ENCODE measurements at regions not wholly inside any gene's neighbourhood (a gene's known extent, or its start where the extent isn't known, plus 50 kb on each side); places are given as distances from the start of the nearest gene placed in this dataset.

DNA sequence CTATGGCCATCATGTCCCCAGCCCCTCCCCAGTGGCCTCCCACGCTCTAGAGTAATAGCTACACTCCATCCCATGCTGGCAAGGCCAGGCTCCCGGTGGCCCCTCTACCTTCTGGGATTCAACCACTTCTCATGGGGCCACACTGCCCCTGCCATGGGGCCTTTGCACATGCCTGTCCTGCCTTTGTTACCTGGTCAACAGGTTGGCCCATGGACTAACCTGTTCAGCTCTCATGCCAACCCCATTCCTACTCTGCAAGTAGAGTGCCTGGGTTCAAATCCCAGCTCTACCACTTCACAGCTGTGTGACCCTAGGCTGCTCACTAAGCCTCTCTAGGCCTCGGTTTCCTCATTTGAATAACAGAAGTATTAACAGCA lies 98.5 kb downstream of the RFLNA start:
- no peak for DNase-seq

DNA sequence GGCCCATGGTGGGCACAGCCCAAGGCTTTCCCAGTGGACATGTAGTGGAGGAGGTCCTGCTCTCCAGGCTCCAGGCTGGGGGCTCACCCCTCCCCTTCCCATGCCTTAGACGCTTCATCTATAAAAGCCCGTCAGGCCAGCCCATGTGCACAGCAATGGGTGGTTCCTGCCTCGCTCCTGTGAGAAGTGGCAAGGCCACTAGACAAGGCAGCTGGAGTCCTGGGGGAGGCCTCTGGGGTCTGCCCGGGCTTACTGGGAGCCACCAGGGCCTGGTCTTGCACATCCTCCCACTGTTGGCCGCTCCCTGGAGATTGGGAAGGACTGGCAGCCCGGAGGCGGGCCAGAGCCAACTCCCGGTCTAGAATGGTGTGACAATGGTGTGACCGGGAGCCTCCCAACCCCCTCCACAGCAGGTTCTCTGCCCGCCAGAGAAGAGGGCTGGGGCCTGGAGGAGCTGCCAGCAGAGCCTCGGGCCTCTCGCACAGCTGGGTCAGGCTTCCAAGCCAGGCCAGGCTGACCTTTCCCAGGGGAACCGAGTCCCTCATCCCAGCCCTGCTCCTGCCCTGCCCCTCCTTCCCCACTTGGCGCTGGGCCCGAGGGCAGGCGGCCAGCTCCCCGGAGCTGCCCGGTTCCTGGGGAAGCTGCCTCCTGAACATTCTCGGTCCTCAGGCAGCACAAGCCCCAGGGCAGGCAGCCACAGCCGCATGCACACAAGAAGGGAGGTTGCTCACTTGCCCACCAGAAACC lies 97.9 kb downstream of the RFLNA start:
- DNase-seq, result no peak

DNA sequence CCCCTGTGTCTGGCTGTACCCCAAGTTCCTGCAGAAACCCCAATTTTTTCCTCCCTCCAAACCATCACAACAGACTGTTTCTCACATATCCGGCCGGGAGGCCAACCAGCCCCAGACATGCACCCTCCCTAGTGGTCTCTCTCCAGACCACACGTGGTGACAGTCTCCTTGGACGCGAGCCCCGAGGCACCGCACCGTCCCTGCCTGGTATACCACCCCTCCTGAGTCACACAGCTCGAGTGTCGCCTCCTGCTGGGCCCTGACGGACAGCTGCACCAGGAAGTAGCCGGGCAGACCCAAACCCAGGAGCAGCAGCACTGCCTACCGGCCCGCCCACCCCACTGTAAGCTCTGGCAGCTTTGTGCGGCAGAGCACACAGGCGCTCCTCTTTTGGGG lies 97.4 kb downstream of the RFLNA start:
- DNase-seq, result no peak

DNA sequence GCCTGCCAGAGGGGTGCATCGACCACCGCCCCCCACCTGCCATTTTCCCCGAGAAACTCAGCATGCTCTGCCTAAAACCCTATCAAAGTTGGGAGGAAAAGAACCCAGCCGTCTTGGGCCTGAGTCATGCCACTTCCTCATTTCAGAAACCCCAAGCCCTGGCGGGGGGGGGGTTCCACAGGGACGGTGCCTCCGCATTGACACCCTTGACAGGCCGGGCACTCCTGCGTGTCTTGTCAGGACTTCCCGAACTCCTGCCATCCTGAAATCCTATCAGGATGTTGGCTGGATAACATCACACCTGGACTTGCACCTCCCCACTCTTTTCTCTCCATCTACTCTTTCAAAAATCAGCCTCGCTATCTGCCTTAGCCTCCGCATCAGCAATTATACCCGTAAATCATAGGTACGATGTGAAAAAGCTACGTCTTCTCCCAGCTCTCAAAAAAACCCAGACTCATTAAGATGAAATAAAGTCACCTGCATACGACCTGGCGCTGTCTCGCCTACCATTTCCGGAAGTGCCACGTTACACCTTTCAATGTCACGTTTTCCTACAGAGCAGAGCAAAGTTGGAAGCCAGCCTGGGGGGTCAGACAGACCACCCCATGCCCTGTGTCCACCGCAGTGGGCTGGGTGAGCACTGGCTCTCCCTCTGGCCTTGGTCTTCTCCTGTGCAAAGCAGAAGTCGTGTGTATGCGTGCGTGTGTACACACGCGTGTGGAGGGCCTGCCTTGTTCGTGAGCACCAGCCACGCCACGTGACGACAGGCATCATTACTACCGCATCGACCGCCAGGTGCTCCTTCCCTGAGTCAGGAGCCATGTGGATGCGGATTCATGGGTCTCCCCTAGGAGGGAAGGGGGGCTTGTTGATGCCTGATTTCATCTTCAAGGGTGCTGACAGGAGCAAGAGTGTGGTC lies 96.7 kb downstream of the RFLNA start:
- DNase-seq, result peak; percentile 9

DNA sequence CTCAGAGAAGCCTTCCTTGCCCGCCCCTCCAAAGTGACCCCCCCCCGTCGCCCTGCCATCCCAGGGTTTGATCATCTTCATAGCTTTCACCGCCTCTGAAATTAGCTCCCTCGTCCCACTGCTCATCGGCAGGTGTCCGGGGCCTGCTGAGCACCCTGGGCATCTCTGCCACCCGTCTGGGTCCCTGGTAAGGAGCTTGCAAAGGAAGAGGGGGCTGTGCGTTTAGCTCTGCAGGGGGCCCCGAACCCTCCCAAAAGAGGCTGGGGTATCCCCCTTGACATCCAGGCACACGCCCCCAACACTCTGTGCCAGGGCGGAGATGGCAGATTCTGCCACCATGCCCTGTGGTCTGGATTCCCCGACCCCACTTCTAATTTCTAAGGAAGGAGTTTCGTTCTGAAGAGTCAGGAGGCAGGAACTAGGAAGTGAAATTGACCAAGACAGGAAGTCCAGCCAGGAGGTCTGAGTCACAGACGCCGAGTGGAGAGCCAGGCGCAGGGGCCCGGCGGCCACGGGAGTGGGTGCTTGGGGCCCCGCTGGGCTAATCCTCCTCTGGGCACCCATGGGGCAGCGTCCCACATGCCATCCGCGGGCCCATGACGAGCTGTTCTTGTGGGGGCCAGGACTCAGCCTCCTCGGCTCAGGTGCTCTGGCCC lies 95.7 kb downstream of the RFLNA start:
- DNase-seq, result no peak

DNA sequence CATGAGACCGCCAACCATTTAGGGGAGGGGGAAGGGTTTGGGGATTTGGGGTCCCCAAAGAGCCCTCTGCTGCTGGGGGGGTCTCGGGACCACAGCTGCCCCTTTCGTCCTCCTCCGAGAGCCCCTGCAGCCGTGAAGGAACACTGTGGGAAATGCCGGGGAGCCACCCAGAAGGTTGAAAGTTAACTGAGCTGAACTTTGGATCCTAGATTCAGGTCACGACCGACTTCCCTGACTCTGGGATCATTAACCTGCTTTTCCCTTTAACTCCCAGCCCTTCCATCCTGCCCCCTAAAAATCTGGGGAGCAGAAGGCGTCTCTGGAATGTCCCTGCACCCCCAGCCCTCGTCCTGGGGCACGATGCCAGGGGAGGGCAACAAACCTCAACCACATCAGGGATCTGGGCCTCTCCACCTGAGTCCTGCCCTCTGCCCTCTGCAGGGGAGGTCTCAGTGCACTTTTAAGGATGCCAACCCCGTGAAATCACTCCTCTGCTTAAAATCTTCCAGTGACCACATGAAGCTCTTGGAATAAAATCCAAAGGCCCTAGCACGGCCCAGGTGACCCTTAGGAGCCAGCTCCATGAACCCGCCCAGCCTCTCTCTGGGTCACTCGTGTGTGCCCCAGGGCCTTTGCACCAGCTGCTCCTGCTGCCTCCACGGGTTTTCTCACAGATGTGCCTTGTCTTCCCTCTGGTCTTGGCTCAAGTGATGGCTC lies 95.0 kb downstream of the RFLNA start:
- no peak for DNase-seq

DNA sequence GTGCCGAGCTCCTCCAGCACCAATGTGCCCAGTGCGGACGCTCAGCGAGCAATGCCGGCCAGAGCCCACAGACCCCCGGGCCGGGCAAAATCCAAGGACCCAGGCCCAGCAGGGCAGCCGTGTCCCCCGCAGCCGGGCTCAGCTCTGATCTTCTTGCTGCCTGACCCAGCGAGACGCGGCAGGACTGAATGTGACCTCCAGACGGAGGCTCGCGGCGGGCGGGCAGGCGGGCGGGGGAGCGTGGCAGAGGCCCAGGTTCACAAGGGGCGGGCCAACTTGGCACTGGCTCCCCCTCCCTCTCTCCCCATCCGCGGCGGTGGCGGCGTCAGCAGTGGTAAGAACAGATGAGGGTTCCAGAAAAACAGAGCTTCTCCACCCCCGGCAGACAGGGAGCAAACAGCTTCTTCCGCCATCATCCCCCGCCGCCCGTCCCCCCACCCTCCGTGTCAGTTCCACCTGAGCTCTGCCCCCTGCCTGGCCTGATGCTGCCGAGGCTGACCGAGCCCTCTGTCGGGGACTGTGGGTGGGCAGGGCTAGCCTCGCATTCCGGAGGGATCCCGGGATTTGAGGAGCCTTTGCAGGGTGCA lies 94.3 kb downstream of the RFLNA start:
- DNase-seq, result peak; percentile 61

DNA sequence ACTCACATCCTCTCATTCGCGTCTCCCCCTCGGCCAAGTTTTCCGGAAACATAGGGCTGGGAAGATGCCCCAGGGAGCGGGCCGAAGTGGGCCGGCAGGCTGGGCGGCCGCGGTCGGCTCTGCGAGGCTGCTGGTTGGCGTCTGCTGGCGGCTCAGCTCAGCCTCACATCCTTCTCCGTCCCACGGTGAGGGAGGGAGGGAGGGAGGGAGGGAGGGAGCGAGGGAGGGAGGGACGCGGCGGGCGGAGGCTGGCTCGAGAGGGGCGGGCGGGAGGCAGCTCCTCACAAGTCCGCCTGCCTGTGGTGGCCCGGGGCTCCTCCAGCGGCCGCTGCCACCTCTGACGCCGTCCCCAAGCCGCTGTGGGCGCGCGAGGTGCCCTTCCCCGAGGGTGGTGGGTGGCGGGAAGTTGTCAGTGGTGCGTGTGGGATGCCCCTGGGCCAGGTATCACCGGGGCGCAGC lies 93.8 kb downstream of the RFLNA start:
- DNase-seq, result peak; percentile 23

DNA sequence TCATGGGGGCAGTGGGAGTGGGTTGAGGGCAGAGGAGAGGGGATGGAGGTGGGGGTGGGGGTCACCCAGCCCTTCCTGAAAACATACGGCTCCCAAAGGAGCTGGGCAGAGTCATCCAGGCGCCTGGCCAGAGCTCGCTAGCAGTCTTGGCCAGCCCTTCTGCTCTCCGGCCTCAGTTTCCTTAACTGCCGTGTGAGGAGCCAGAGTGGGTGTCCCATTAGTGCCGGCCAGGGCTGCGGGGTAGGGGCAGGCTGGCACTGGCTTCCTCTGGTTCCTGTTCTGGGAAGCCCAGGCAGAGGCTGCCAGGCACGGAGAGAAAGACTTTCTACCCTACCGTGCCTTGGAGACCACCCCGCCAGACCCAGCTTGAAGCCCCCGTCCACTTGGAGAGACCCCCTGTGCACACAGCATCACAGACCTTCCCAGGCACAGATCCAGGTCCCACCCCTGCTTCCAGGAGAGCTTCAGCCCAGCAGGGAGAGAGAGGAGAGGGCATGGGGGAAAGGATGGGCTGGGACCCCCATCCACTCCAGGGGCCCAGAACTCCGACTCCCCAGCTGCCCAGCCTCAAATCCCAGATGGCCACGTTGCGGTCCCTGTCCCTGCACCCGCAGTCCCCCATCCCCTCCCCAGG lies 93.3 kb downstream of the RFLNA start:
- DNase-seq, result no peak

DNA sequence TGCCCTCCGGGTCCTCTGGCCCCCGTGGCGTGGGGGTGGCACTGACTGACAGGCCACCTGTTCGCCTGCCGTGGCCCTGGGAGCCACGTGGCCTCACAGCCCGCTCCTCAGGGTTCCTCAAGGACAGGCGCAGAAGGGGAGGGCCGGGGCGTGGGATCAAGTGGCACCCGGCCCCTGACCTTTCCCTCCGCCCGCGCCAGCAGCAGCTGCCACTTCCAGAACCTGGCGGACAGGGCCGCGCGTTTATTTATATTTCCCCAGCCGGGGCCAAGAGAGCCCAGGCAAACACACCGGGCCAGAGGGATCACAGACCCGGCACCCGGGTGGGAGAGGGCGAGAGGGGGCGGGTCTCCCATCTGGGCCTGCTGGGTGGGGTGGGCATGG lies 92.6 kb downstream of the RFLNA start:
- DNase-seq, result no peak

DNA sequence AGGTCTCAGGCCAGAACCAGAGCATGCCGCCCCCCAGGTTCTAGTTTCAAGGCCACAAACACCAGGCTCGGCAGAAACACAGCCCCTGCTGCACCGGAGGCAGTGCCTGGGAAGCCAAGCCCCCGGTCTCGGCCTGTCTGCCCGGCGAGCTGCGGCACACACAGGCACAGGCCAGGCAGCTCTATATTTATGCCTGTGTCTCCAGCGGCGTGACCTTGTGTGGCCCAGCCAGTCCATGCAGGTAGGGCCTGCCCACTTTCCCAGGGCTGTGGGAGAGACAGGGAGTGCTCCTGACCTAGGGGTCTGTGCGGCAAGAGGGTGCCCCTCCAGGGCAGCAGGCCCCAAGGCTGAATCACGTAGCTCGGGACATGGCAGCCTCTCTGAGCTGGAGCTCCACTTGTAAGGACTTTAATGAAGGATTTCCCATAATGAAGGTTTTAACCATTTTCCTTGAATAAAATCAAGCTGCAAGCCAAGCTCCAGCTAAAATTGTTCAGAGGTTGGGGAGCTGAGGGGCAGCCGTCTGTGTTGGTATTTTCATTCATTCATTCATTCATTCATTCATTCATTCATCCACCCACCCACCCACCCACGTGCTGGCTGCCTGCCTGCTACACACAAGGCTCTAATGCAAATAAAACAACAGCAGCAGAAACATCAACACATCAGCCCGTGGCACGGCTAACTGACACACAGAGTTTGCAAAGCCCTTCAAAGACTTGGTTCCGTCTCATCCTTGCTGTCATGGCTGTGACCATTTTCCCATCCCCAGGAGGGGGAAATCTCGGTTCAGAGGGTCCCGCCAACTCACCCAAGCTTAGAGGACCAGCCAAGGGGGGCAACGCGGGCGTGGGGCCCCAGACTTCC lies 92.0 kb downstream of the RFLNA start:
- DNase-seq, result no peak

DNA sequence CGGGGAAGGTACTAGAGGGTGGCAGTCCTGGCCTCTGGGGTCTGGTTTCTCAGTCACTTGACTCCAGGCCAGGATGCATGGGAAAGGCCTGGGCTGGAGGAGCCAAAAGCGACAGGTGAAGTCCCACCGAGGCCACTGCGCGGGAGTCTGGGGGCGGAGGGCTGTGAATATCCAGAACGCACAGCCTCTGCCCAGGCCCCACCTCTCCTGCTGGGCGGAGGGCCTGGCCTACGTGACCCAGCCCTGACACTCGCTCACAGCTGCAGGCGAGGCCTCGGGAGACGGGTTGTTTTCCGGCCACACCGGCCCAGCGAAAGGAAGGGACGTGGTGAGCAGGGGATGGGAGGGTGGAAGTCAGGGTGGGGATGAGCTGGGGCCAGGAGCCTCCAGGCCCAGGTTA lies 91.2 kb downstream of the RFLNA start:
- DNase-seq, result no peak

DNA sequence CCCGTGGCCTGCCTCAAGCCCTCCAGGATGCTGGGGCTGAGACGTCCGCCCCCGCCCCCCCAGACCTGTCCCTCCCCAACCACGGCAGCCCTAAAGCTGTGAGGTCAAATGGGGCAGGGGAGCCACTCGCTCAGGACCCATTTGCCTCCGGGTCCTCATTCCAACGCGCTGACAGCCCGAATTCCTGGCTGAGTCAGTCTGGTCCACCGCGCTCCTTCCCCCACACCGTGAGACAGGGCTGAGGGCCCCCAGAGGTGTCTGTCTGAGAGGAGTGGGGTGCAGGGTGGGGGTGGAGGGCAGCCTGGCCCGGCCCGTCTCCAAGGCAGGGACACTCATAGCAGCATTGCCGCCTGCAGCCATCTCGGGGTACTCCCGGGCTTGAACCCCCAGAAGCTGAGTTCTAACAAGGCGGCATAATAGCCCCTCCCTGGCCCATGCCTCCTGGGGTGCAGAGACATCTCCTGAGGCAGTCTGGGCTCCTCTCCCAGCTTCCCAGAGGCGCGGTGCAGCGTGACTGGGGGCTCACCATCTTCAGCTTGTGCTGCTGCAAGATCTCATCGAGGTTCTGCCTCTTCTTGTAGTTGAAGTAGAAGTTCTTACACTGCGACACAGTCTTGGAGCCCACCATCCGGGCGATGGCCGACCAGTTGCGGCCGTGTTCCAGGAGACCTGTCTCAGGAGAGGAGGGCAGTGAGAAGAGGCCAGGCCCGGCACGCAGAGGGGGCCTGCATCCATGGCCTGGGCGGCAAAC lies 90.5 kb downstream of the RFLNA start:
- DNase-seq, result no peak

DNA sequence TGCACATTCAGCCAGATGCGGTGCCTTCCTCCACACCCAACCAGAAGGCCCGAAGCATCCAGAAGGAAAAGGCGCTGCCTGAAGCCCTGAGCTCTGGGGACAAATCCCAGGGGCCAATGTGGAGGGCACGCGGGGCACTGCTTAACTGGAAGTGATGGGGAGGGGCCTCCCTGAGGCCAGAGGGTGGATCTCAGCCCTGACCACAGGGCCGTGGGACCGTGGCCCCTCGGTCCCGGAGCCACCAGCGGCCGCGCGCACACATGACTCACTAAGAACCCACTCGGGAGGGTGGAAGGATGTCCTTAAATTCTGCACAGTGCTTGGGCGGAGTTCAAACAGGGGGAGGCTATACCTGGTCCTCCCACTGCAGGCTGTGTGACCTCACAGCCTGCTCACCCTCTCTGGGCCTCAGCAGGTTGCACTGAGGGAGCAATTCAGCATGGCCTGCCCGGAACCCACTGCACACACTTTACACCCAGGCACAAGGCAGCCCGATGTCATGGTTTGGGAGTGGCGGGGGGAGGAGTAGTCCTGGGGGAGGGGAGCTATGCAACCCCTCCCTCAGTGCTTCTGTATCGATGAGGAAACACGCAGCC lies 89.5 kb downstream of the RFLNA start:
- no peak for DNase-seq

DNA sequence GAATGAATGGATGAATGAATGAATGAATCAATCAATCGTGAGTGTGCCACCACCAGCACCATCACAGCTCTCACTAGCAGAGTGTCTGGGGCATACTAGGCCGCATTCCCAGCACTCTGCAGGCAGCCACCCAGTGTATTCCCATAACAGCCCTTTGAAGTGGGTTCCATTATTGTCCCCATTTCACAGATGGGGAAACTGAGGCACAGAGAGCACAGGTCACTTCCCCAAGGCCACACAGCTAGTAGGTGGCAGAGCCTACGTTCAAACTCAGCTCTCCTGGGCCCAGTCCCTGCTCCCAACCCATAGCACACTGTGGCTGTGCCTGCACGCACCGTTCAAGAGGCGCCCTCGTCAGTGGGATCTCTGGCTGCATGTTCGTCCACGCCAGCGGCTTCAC lies 88.1 kb downstream of the RFLNA start:
- DNase-seq, result no peak

DNA sequence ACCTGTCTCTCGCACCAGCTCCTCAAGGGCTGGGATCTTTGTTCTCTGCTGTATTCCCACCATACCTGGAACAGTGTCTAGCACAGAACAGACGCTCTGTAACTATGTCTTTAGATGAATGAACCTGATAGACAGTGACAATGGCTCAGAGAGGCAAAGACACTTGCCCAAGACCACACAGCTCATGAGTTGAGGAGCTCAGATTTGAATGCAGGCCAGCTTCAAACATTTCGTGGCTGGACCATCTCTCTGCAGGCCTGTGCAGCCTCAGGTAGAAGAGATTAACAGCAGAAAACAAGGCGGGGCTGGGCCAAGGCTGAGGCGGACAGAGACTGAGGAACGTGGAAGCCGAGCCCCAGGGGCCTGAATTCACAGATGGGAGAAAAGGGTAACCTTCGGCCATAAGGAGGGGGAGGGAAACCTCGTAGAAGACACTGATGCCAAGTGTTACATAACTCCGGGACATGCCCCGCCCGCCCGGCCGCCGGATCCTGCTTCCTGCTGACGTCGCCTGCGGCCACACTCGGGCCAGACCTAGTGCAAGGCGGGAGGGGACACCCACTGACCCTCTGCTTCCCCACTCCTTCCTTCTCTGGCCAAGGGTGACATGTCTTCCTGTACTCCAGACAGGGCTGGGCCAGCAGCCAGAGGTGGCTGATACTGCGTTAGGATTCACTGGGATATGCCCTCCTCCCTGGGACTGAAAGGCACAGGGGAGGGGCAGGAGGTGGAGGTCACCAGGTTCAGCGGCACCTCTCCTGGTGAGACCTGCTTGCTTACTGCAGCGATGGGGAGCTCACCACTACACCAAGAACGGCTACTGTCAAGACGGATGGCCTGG lies 86.8 kb downstream of the RFLNA start:
- no peak for DNase-seq

DNA sequence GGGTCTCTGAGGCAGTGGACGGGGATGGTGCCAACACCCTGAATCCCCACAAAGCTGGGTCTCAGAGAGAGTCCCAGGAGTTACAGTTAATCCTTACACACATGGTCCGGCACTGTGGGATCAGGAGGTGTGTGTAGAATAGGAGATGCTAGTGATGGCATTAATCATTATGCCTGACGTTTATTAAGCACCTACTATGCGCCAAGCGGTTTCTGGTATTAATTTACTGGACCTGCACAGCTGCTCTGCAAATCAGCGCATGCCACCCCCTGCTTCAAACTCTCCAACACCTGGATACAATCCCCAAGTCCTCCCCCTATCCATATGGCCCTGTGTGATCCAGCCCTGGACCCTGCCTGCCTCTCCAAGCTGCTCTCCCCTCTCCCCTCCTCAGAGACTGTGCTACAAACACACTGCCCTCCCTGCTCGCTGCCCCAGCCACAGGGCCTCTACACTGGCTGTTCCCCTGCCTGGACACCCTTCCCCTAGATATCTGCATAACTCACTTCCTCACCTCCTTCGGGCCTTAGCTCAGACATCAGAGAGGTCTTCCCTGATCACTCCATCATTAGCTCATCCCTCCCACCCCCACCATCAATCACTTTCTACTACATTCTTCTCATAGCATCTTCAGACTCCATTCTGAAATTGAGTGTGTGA lies 86.0 kb downstream of the RFLNA start:
- no peak for DNase-seq
